Central memory CD8-positive, alpha-beta T cell (primary cell): ENCODE measurements at regions not wholly inside any gene's neighbourhood (a gene's known extent, or its start where the extent isn't known, plus 50 kb on each side); places are given as distances from the start of the nearest gene placed in this dataset.
"Not testable (repeated sequence)": the region's sequence is repeated elsewhere in the genome, so short reads cannot be mapped to it uniquely, and the experiment has no call there.

ENCODE experiments used
- ATAC-seq: fragments of 150-1000 bp; cut with Tn5 transposase; replicated peaks from 2 replicates; pipeline ENCODE4 v1.10.0; 2022; ENCODE audit warnings: mild to moderate bottlenecking, moderate FRiP score, moderate number of reproducible peaks; ENCODE audit not compliant: poor library complexity, severe bottlenecking; ENCODE audit errors: extremely low read depth
- DNase-seq, 2 donors: peaks; one replicate each; pipeline ENCODE4 v3.0.0; 2021; ENCODE audit warnings: low spot score in 2 of 2
- H3K27ac Mint-ChIP-seq: one replicate; pipeline ENCODE4 v1.8.0; 2022; ENCODE audit warnings: low read depth, mild to moderate bottlenecking, moderate library complexity, mixed read lengths
- H3K27me3 Mint-ChIP-seq: one replicate; pipeline ENCODE4 v1.8.0; 2022; ENCODE audit warnings: mixed read lengths
- H3K36me3 Mint-ChIP-seq: one replicate; pipeline ENCODE4 v1.8.0; 2022; ENCODE audit warnings: mild to moderate bottlenecking, moderate library complexity, mixed read lengths; ENCODE audit not compliant: insufficient read depth
- H3K4me1 Mint-ChIP-seq: one replicate; pipeline ENCODE4 v1.8.0; 2022; ENCODE audit warnings: mixed read lengths
- H3K4me3 Mint-ChIP-seq: one replicate; pipeline ENCODE4 v1.8.0; 2022; ENCODE audit warnings: mild to moderate bottlenecking, moderate library complexity, mixed read lengths
- H3K9me3 Mint-ChIP-seq: one replicate; pipeline ENCODE4 v1.8.0; 2022; ENCODE audit warnings: mixed read lengths

DNA sequence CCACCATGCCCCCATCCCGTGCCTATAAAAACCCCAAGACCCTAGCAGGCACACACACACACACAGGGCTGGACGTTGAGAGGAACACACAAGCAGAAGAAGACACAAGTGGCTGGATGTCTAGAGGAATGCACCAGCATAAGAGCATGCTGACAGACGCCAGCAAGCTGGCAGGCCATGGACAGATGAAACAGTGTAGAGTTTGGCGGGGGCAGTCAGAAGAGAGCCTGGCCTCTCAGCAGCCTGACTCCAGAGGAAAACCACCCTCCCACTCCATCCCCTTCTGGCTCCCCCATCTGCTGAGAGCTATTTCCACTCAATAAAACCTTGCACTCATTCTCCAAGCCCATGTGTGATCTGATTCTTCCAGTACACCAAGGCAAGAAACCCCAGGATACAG is 255.8 kb upstream of the FAM78B start:
- DNase-seq, H3K27ac Mint-ChIP-seq, H3K9me3 Mint-ChIP-seq, ATAC-seq, H3K36me3 Mint-ChIP-seq, H3K4me1 Mint-ChIP-seq, H3K4me3 Mint-ChIP-seq: not testable (repeated sequence)
- peaks cover 36% of the 10 kb centered on the region for H3K27me3 Mint-ChIP-seq

DNA sequence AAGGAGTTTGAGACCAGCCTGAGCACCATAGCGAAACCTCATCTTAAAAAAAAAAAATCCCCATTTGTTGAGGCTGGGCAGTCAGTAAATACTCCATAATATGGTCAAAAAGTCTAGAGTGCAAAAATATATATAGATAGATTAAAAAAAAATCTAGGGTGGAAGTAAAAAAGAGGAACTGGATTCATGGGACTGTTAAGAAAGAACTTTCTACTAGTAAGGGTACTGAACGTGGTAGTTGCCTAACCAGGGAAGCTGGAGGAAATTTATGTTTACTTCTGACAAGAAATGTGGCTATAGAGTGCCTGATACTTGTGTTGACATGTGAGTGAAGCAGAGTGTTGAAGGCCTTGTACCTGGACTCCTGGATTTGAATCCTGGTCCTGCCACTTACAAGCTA is 265.9 kb upstream of the FAM78B start:
- Mint-ChIP-seq H3K9me3 (no peaks in the 10 kb centered on the region), H3K36me3 (no peaks in the 10 kb centered on the region), H3K27me3 (no peaks in the 10 kb centered on the region), H3K4me1 (no peaks in the 10 kb centered on the region), H3K4me3 (no peak overlapping the region), H3K27ac (no peak overlapping the region)
- DNase-seq (no peak), ATAC-seq (no peak)

DNA sequence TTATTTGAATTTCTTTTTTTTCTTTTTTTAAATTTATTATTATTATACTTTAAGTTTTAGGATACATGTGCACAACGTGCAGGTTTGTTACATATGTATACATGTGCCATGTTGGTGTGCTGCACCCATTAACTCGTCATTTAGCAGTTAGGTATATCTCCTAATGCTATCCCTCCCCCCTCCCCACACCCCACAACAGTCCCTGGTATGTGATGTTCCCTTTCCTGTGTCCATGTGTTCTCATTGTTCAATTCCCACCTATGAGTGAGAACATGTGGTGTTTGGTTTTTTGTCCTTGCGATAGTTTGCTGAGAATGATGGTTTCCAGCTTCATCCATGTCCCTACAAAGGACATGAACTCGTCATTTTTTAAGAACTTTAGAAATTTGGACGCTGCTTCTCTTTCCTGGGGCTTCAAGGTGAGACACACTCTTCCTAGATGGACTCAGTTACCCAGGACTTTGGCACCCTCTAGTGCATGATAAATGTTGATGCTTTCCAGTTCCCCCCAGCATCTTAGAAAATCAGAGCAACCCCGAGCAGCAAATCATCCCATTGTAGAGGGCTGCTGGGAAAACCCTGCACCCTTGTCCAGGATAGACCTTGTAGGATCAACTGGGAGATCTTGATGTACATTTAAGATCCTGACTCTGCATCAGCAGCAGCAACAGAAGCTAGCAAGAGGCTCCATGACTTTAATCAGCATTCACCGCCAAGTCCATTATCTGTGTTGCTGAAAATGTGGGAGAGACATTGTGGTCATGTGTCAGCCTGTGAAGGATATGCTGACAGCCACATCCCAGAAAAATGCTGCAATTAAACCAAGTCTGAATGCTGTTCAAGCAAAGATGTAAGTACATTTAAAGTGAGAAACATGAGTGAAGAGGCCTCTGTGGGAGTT is 266.9 kb upstream of the FAM78B start:
- H3K4me3 Mint-ChIP-seq, H3K36me3 Mint-ChIP-seq, H3K27ac Mint-ChIP-seq, H3K9me3 Mint-ChIP-seq, ATAC-seq, H3K4me1 Mint-ChIP-seq, H3K27me3 Mint-ChIP-seq, DNase-seq: not testable (repeated sequence)

DNA sequence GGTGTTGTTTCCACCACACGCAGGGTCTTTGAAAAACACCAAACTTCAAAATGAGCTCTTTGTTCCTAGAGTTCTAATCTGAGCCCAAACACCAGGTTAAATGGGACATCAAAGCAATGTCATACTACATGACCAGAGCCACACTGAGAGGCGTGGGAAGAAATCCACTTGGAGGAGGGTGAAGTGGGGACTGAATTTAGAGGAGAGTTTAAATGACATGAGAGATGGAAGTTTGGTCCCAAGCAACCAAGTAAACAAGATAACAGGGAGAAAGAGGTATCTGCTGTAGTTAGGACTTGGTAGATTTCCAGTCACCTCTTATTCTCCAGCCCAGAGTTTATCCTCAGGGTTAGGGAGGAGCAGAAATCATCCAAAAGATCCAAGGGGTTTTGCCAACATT is 290.9 kb upstream of the FAM78B start:
- Mint-ChIP-seq H3K36me3 (no peaks in the 10 kb centered on the region), H3K27me3 (peaks cover 9% of the 10 kb centered on the region), H3K9me3 (no peaks in the 10 kb centered on the region), H3K4me3 (no peak overlapping the region), H3K27ac (no peak overlapping the region), H3K4me1 (no peaks in the 10 kb centered on the region)
- no peak for ATAC-seq
- DNase-seq: no peak

DNA sequence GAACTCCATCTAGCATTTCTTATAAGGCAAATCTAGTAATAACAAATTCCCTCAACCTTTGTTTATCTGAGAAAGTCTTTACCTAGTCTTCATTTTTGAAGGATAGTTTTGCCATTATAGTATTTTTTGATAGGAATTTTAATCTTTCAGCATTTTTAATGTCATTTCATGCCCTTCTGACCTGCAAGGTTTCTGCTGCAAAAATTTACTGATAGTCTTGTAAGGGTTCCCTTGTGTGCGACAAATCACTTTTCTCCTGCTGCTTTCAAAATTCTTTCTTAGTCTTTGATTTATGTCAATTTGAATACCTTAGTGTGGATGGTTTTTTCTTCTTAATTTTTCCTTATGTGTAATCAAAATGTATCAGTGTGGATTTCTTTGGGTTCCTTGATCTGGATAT is 297.5 kb upstream of the FAM78B start:
- peaks cover 38% of the 10 kb centered on the region for H3K27me3 Mint-ChIP-seq
- no peak overlapping the region for H3K4me3 Mint-ChIP-seq
- no peak for ATAC-seq
- H3K9me3 Mint-ChIP-seq: peaks cover 12% of the 10 kb centered on the region
- H3K4me1 Mint-ChIP-seq: no peaks in the 10 kb centered on the region
- no peak for DNase-seq
- H3K36me3 Mint-ChIP-seq: no peaks in the 10 kb centered on the region
- H3K27ac Mint-ChIP-seq: no peak overlapping the region

DNA sequence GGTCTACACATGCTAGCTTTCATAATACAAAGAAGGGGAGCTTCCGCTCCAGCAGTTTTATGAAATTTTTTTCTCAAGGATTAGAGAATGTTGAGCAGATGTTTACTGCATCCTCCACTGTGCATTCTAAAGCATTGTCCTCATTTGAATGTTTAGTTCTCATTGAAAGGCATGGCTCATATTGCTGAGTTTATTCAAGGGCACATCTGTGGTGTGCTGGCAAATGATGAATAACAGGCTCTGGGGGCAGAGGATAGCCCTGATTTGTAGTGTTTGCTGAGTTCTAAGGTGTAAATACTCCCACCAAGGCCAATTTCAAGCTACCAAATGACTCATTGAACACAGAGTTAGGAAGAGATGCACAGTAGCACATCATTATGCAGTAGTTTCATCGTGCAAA is 303.2 kb upstream of the FAM78B start:
- H3K27me3 Mint-ChIP-seq: peaks cover 72% of the 10 kb centered on the region
- no peak for ATAC-seq

DNA sequence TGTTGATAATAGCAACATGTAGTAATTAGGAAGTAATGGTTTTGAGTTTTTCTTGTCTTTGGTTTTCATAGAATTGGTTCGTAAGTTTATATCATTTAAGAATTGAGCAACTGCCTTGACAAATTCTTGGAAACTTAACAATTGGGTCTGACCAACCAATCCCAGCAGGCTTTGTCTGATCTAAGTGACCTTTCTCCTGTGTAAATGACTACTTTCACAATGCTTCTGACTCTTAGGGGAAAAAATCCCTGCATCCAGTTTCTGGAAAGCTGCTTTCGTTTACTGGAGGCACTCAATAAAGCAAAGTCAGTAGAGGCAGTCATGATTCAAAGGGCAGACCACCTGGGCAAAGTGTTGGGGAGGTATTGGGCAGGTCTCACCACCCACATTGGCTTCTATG is 303.6 kb upstream of the FAM78B start:
- H3K36me3 Mint-ChIP-seq: no peaks in the 10 kb centered on the region
- peaks cover 67% of the 10 kb centered on the region for H3K27me3 Mint-ChIP-seq
- ATAC-seq (no peak), DNase-seq (no peak)
- H3K4me1 Mint-ChIP-seq: no peaks in the 10 kb centered on the region
- H3K27ac Mint-ChIP-seq: no peak overlapping the region
- peaks cover 2% of the 10 kb centered on the region for H3K9me3 Mint-ChIP-seq
- H3K4me3 Mint-ChIP-seq: no peak overlapping the region

More for the DNA sequence above, 303.2 kb upstream of the FAM78B start:
- Mint-ChIP-seq H3K36me3 (no peaks in the 10 kb centered on the region), H3K27ac (no peak overlapping the region), H3K4me3 (no peak overlapping the region), H3K9me3 (peaks cover 6% of the 10 kb centered on the region), H3K4me1 (no peaks in the 10 kb centered on the region)
- no peak for DNase-seq

DNA sequence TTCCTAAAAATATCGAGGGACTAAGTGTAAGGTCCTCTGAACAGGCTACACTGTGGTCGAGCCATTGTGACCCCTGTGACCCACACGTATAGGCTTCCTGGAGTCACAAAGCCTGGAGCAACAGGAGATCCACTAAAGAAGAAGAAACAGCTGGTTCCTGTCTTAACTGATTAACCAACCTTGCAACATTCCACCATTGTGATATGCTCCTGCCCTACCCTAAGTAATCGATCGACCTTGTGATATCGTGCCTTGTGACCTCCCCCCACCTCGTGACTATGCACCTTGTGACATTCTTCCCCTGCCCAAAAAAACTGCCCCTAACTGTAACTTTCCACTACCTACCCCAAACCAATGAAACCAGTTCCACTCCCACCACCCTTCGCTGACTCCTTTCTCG is 304.6 kb upstream of the FAM78B start:
- Mint-ChIP-seq H3K4me1 (no peaks in the 10 kb centered on the region), H3K27me3 (peaks cover 58% of the 10 kb centered on the region), H3K9me3 (no peaks in the 10 kb centered on the region), H3K27ac (no peak overlapping the region), H3K36me3 (no peaks in the 10 kb centered on the region), H3K4me3 (no peak overlapping the region)
- DNase-seq: no peak
- ATAC-seq: no peak

DNA sequence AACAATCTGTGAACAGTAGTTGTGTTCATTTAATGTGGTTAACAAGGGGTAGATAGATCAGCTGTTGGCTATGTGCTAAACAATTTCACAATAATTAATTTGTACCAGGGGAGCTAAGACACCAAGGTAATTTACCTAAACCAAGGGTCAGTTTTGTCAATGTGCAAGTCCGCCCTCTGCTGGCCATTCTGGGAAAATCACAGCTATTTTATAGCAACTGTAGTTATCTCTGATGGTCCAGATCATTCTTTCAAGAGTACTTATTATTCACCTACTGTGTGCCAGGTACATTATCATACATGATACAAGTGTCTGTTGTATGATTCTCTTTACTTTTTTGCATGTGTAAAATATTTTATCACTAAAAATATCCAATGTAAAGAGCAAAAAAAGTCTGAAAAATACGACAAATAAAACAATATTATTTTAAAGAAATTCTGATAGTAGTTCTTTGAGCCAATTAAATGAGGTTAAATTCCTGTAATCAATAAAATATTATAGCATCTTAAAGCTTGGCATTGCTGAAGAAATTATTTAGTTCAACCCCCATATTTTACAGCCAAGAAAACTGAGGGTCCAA is 312.3 kb upstream of the FAM78B start:
- H3K9me3 Mint-ChIP-seq: no peaks in the 10 kb centered on the region
- no peak overlapping the region for H3K27ac Mint-ChIP-seq
- no peaks in the 10 kb centered on the region for H3K4me1 Mint-ChIP-seq
- peak; percentile 12 to 30 for DNase-seq
- ATAC-seq: no peak
- H3K4me3 Mint-ChIP-seq: no peak overlapping the region
- H3K27me3 Mint-ChIP-seq: peaks cover under 1% of the 10 kb centered on the region
- H3K36me3 Mint-ChIP-seq: no peaks in the 10 kb centered on the region

DNA sequence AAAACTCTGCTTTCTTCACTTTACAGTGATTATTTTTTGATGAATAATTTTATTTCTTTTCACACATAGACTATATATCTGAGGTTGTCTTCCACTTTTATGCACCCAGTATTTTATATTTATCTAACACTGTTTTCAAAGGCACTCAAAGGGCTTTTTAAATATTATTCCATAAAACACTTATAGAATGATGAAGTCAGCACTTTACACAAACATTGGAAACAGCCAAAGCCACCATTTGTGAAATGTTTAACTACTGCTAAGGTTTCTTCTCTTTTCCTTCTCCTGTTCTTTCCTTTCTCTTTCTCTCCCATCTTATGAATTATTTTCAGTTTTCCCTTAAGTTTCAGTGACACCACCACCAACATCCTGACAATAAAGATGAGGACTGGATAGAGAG is 317.7 kb upstream of the FAM78B start:
- no peak overlapping the region for H3K27ac Mint-ChIP-seq
- no peaks in the 10 kb centered on the region for H3K9me3 Mint-ChIP-seq
- no peaks in the 10 kb centered on the region for H3K27me3 Mint-ChIP-seq
- DNase-seq (no peak), ATAC-seq (no peak)
- no peaks in the 10 kb centered on the region for H3K36me3 Mint-ChIP-seq
- peaks cover 7% of the 10 kb centered on the region for H3K4me1 Mint-ChIP-seq
- H3K4me3 Mint-ChIP-seq: no peak overlapping the region

DNA sequence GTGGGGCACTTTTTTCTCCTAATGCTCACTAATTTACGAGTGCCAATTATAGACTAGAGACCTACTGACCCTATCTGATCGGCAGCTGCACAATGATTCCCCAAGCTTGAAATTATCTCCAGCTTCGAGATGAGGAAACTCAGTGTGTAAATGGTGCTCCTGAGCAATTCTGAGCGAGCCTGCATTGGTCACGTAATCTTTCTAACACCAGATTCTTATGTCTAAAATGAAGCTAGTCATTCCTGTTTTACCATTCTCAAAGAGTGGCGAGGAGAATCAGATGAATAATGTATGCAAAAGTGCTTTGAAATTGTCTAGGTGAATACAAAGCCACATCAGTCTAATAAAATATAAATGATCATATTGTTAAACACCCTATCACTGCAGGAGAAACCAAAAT is 318.1 kb upstream of the FAM78B start:
- peaks cover 7% of the 10 kb centered on the region for H3K4me1 Mint-ChIP-seq
- no peak overlapping the region for H3K27ac Mint-ChIP-seq
- H3K4me3 Mint-ChIP-seq: no peak overlapping the region
- DNase-seq (no peak), ATAC-seq (no peak)
- H3K27me3 Mint-ChIP-seq: no peaks in the 10 kb centered on the region
- no peaks in the 10 kb centered on the region for H3K36me3 Mint-ChIP-seq
- H3K9me3 Mint-ChIP-seq: no peaks in the 10 kb centered on the region

DNA sequence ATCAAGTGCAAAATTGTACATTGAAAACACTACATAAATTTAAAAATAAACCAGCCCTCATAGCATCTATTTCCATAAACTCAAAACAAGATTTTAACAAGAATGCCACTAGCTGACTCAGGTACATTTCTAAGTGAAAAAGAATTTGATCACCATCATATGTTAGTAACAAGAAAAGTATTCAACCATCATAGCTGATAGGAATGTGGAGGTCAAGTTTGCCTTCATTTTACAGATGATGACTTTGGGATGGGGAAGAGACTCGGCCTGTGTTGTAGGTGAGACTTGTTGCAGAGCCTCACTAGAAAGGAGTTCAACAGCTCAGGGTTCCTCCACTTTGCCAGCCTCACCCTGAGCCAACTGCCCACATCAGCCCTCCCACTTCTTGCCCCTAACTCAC is 318.8 kb upstream of the FAM78B start:
- Mint-ChIP-seq H3K4me3 (no peak overlapping the region), H3K27me3 (no peaks in the 10 kb centered on the region), H3K36me3 (no peaks in the 10 kb centered on the region), H3K4me1 (peaks cover 7% of the 10 kb centered on the region), H3K9me3 (no peaks in the 10 kb centered on the region), H3K27ac (no peak overlapping the region)
- no peak for ATAC-seq
- DNase-seq: no peak

DNA sequence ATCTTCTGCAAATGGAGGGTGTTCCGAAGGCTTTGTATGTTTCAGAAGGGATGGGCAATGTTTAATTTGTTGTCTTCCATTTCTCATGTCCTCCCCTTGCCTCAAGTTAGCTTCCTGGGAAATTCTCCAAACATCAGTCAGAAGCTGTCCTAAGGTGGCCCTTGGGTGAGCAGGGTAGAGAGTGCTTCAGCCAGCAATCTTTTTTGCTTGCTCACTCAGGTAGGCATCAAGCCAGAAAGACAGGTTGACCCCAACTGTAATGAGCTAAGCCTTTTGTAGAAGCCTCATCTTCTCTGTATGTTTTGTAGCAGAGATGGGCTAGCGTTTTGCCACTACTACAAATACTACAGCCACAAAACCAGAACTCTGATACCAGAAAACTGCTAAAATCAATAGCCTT is 321.5 kb upstream of the FAM78B start:
- no peak for ATAC-seq
- Mint-ChIP-seq H3K4me1 (peaks cover 7% of the 10 kb centered on the region), H3K4me3 (no peak overlapping the region), H3K9me3 (no peaks in the 10 kb centered on the region), H3K27ac (no peak overlapping the region), H3K36me3 (no peaks in the 10 kb centered on the region), H3K27me3 (no peaks in the 10 kb centered on the region)
- DNase-seq: no peak
